GM19025 (cell line): ENCODE measurements at regions not wholly inside any gene's neighbourhood (a gene's known extent, or its start where the extent isn't known, plus 50 kb on each side); places are given as distances from the start of the nearest gene placed in this dataset.

Experiments used
- ATAC-seq: cut with Tn5 transposase; IDR thresholded peaks from one replicate; pipeline ENCODE4 v1.9.1; 2021; ENCODE audit warnings: mild to moderate bottlenecking, low read depth, moderate library complexity; ENCODE audit not compliant: unreplicated experiment

GRCh38 chr1:219292999-219293398 is 119.3 kb downstream of the LYPLAL1 start:
- no peak for ATAC-seq

GRCh38 chr1:219292341-219292740 is 118.7 kb downstream of the LYPLAL1 start:
- no peak for ATAC-seq

GRCh38 chr1:219289171-219289570 is 115.5 kb downstream of the LYPLAL1 start:
- ATAC-seq, result no peak

GRCh38 chr1:219283541-219283940 is 109.9 kb downstream of the LYPLAL1 start:
- no peak for ATAC-seq

GRCh38 chr1:219281831-219282230 is 108.2 kb downstream of the LYPLAL1 start:
- ATAC-seq, result no peak

- no peak for ATAC-seq
Observed at GRCh38 chr1:219279017-219279770, 105.5 kb downstream of the LYPLAL1 start.

- no peak for ATAC-seq
Observed at GRCh38 chr1:219278288-219278687, 104.6 kb downstream of the LYPLAL1 start.

GRCh38 chr1:219277304-219278105 is 103.8 kb downstream of the LYPLAL1 start:
- ATAC-seq, result no peak

- no peak for ATAC-seq
Observed at GRCh38 chr1:219276049-219276738, 102.5 kb downstream of the LYPLAL1 start.

- ATAC-seq, result no peak
Observed at GRCh38 chr1:219273088-219273686, 99.5 kb downstream of the LYPLAL1 start.

- no peak for ATAC-seq
Observed at GRCh38 chr1:219271818-219272535, 98.3 kb downstream of the LYPLAL1 start.

- no peak for ATAC-seq
Observed at GRCh38 chr1:219269171-219269570, 95.5 kb downstream of the LYPLAL1 start.

GRCh38 chr1:219266524-219266923 is 92.8 kb downstream of the LYPLAL1 start:
- no peak for ATAC-seq

GRCh38 chr1:219265026-219265515 is 91.4 kb downstream of the LYPLAL1 start:
- ATAC-seq, result no peak

- no peak for ATAC-seq
Observed at GRCh38 chr1:219264561-219264960, 90.9 kb downstream of the LYPLAL1 start.
